HG03575 (cell line): ENCODE measurements at regions not wholly inside any gene's neighbourhood (a gene's known extent, or its start where the extent isn't known, plus 50 kb on each side); places are given as distances from the start of the nearest gene placed in this dataset.

ENCODE experiments used
- ATAC-seq: cut with Tn5 transposase; IDR thresholded peaks from one replicate; pipeline ENCODE4 v1.9.1; 2021; ENCODE audit not compliant: unreplicated experiment, insufficient number of reproducible peaks, low FRiP score; ENCODE audit errors: extremely low read depth

DNA sequence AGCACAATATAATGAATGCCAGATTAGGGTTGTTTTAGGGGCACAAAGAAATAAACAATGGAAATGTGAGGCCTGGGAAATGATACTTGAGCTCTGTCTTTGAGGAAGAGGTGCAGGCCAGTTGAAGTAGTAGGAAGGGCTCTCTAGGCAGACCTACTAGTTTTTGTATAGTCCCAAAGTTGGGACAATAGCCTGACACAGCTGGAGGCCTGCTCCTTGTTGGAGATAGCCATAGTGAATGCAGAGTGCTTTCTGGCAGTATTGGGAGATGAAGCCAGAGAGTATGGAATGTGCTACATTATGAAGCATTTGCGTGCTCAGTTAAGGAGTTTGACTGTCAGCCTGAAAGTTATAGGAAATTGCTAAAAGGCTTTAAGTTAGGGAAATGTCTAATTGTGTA, 251.2 kb upstream of the ZPLD1 start:
- ATAC-seq, result no peak

DNA sequence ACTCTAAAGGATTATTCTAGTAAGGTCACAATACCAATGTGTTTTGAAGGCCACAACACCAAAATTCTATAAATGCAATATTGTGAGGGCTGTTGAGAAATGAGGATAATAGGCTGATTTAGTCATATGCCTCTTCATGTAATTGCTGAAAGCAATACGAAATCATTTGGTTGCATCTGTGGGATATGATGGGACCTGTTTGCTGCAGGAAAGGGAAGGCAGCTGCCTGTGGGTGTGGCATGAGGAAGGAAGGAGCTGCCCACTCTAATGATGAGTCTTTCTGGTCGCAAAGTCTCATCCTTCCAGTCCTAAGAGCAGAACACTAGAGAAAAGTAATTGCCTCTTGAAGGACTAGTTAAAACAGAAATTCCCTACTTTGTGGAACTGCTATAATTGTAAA, 245.3 kb upstream of the ZPLD1 start:
- ATAC-seq, result no peak

DNA sequence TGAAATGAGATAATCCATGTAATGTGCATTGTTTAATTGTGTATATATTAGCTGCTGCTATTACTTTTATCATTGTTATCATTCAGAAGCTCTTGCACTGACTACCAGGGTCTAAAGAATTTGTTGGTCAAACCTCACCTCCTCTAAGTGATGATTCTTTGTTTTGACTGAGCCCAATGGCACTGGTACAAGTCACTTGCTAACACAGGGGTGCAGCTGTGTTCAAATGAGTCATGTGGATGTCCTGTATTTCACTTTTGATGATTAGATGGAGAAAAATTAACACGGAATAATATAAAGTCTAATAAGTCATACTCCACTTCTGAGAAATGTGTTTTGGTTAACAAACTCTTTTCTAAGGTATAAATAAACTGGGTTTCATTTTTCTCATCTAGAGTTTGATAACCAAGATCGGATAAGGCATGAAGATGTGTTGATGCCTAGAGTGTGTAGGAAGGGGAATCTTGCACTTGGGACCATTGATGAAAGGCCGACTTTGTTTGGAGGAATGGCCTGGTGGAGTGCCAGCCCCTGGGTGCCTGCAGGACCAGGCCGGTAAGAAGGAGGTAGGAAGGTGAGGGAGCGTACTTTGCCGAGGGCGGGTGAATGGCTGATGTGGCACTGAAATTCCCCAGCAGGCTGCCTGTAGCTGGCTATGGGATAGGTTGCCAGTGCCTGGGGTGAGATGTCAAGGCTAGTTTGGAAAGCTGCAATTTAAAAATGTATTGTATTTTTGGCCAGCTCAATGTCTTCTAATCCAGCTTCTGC, 244.7 kb upstream of the ZPLD1 start:
- no peak for ATAC-seq

DNA sequence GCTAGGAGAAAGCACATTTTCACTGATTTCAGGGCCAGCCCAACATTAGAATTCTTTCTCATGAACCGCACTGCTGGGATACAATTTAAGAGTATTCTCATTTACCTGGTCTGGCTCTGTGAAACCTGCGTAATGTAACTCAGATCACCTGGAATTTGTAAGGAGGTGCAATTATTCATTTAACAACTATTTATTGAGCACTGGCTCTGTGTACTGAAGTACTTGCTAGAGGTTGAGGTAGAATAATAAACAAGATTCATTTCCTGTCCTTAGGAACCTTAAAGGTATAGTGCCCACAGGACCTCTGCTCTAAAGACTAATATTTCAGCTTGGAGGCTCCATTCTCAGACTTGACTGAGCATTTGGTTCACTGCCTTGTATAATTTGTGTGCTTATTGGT, 242.2 kb upstream of the ZPLD1 start:
- ATAC-seq, result no peak

DNA sequence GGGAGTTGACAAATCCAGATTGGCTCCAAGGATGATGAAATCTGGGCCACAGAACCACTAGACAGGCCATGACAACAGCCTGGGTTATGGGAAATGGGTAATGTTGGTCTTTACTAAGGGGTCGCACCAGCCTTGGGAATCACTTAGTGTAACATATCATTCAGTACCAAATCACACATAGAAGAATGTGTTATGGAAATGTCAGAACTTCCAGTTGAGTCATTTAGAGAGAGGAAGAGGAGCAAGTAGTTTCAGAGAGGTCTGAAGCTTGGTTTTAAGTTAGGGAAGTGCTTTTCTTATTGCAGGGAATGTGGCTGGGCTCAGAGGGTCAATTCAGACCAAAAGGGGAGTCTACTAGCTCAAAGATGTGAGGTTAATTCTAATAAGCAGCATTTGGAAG, 241.6 kb upstream of the ZPLD1 start:
- ATAC-seq, result no peak

DNA sequence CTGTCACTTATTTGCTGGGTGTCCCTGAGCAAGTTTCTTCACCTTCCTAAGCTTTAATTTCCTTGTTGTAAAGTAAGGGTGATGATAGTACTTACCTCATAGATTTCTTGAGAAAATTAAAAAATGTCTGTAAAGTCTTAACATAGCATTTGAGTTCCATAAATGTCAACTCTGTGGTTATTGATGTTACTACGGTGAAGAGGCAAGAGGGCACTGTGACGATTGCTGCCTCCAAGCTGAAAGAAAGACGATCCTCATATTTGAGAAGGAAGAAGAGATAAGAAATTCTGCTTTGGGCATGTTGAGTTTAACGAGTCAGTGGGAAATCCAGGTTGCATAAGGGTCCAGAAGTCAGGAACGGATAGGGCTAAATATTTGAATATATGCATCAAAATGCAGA, 240.8 kb upstream of the ZPLD1 start:
- no peak for ATAC-seq

DNA sequence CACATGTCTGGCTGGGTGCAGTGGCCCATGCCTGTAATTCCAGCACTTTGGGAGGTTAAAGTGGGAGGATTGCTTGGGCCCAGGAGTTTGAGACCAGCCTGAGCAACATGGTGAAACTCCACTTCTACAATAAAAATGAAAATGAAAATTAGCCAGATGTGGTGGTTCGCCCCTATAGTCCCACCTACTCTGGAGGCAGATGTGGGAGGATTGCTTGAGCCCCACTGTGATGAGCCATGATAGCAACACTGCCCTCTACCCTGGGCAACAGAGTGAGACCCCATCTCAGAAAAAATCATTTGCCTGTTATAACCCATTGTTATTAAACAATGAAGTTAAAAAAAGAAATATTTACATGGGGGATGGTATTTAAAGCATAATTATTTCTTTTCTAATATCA, 240.1 kb upstream of the ZPLD1 start:
- ATAC-seq, result no peak

DNA sequence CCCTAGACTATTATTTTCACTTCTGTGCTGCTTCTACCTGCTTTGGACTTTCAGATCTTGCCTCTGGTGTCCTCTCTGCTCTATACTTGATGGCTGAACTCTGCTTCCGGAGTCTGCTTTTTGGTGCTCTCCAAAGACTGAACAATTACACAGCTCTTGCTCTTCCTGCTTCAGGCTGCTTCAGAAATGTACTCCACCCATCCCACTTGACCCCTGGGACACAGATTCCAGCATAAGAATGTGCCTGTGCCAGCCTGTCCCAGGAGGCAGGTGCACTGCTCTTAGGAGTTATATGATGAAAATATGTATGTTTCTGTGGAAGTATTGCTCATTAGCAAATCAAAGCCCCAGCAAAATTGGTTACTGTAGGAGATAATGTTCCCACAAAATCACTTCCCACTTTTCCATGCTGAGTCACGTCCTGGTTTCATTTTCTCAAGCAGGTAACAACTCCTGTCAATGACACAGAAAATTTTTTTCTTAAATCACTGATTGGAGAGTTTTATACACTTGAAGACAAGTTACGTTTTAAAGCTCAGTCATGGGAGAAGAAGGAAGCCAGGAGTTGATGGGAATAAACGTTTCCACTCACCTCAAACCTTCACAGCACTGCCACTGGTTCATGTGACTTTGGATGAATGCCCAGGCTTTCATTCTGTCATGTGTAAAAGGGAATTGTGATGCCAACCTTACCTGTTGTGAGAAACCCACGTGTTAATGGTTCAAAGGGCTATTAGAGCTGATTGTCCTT, 239.4 kb upstream of the ZPLD1 start:
- no peak for ATAC-seq

DNA sequence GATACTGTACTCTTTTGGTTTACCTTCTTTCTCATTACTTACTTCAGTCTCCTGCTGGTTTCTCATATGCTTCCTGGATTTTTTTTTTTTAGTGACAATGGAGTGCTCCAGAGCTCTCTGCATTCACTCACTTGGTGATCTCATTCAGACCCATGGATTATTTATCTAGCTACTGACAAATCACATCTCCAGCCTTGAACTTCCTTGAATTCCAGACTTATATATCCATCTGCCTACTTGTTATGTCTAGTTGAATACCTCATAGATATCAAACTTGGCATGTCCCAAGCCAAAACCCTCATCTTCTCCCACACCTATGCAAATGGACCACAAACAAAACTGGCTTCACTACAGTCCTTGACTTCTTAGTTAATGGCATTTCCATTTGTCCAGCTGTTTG, 234.7 kb upstream of the ZPLD1 start:
- ATAC-seq, result no peak

DNA sequence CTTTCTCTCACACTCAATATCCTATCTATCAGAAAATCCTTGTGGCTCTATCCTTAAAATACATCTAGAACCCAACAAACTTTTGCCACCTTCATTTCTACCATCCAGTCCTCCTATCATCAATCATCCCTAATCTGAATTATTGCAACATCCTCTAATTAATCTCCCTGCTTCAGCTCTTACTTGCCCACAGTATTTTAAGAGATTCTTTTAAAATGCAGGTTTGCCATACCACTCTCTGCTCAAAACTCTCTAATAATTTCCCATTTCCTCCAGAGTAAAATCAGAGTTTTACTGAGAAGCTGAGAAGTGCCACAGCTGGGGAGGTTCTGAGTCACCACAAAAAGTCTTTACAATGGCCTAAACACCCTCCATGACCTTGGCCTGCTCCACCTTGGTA, 234.3 kb upstream of the ZPLD1 start:
- ATAC-seq, result no peak

DNA sequence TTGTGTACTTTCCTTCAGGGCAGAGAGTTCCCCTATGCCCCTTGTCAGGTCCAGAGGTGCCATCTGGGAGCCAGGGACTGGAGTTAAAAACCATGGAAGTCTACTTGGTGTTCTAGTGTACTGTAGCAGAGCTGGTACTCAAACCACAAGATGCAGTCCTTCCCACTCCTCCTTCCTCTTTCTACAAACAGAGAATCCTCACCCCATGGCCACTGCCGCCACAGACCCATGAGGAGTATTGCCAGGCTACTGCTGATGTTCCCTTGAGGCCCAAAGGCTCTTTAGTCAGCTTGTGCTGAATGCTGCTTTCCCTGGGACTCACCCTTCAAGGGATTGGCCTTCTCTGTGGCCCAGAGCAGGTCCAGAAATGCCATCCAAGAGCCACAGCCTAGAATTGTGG, 229.2 kb upstream of the ZPLD1 start:
- ATAC-seq, result no peak

DNA sequence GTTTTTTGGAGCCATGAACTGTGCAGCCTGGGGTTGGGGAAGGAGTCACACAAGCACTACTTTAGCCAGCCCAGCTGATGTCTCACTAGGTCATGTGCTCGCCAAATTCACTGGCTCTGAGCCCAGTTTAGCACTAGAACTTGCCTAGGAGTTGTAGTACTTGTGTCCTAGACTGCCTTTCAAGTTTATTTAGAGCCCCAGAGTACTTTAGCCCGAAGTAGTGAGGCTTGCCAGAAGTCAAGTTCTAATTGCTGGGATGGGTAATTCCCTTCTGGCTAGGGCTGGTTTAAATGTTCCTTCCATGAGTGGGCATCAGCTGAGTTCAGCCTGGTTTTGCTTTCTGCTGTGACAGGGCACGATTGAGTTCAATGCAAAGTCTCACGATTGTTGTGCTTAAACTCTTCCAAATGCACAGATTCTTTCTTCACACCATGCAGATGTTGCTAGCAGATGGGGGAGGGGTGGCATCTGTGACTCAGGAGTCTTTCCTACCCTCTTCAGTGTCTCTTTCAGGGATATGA, 228.2 kb upstream of the ZPLD1 start:
- no peak for ATAC-seq

DNA sequence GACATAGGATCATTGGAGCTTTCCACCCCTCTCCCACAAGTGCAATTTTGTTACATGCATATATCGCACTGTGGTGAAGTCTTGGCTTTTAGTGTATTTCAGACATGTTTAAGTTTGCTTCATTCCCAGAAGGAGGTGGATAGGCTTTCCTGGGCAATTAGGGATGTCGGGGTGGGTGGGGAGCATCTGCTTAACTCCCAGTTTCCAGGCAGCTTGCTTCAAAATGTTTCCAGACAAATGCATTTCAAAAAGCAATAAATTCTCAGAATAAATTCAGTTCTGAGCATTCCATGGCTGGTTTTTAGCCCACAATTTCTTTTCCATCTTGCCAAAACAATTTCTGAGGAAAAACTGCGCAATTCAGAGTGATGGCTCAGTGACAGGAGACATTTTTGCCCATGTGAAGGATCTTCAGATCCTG, 227.7 kb upstream of the ZPLD1 start:
- no peak for ATAC-seq

DNA sequence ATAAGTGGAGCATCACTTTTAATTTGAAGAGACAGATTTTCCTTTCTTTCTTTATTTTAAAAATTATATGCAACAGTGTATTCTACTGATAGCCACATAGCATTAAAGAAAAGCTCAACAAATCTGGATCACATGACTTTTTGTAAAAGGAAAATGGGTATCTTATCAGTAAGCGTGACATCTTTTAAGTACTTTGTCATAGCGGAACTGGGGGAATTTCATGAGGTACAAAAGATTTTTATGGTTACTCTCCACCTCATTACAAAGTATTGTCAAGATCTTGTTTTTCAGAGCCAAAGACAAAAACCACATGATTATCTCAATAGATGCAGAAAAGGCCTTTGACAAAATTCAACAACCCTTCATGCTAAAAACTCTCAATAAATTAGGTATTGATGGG, 219.6 kb upstream of the ZPLD1 start:
- ATAC-seq, result no peak

DNA sequence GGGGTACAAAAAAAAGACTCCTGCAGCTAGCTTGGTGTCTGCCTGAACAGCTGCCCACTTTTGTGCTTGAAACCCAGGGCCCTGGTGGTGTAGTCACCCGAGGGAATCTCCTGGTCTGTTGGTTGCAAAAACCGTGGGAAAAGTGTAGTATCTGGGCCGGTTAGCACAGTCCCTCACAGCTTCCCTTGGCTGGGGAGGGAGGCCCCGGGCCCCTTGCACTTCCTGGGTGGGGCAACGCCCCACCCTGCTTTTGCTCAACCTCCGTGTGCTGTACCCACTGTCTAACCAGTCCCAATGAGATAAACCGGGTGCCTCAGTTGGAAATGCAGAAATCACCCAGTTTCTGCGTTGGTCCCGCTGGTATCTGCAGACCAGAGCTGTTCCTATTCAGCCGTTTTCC, 211.7 kb upstream of the ZPLD1 start:
- ATAC-seq, result no peak

DNA sequence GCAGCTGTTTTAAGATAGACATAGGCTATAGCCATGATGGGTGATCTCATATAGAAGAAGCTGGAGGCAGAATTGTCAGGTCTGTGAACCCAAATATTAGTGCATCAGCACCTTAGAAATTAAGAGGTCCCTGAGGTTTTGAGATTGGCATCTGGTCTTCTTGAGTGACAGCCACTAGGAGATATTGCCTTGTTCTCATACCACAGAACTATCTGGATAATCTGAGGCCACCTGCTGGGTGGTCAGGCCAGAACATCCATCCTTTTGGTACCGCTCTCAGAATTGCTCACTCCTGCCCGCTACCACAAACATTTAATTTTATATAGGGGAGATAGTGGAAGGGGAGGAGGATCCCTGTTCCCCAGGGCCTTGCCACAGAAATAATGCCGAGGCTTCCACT, 210.6 kb upstream of the ZPLD1 start:
- no peak for ATAC-seq

DNA sequence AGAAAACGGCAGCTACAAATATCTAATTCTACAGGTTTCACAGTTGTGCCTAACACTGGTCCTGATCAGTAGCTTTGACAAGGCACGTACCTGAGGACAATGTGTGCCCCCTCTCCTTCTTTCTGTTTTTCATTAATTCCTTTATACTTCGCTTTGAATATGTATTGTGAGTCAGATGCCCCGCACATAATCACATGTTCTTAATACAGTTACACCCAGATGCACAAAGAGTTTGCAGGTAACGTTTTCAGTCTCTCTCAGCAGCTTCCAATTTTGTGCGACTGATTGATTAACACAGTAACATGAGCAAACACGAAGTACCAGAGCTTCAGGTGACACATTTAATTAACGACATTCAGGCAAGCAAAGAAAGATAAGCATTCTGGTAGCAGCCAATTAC, 209.8 kb upstream of the ZPLD1 start:
- ATAC-seq, result no peak

DNA sequence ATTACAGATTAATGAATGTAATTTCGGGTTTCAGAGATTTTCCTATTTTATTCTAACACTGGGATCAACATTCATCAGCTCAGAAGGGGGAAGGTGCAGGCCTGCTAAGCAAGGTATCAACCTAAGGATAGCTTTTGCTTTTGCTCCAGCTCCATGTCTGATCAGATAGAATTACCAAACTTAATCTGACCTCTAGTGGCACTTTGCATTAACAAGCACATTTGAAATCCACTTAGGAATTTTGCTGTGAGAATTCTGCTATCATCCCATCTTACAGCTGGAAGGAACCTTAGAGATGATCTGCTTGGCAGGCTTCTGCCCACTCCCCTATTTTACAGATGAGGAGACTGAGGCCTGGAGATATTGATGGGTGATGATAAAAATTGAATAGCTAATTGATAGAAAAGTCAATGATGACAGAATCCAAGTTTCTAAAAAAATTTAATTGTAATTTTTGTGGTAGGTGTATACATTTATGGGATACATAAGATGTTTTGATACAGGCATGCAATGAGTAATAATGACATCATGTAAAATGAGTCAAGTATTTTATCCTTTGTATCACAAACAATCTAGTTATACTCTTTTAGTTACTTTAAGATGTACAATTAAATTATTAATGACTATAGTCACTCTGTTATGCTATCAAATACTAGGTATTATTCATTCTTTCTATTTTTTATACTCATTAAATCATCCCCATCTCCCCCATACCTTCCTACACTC, 209.2 kb upstream of the ZPLD1 start:
- no peak for ATAC-seq

DNA sequence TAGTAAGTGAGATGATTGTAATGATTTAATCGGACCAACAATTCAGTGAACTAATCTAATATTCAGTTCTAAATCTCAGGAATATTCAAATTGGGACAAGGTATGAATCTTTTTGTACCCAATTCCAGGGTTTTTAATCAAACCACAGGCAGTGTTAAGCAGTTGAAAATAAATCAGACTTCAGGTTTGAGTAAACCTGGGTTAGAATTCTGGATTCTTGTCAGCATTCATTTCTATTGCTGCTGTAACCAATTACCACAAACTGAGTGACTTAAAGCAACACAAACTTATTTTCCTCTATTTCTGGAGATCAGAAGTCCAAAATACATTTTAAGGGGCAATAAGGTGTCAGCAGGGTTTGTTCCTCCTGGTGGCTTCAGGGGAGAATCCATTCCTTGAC, 208.4 kb upstream of the ZPLD1 start:
- ATAC-seq, result no peak
